Esophagus squamous epithelium (tissue), 4 donors: ENCODE measurements at regions not wholly inside any gene's neighbourhood (a gene's known extent, or its start where the extent isn't known, plus 50 kb on each side); places are given as distances from the start of the nearest gene placed in this dataset.

Experiments
- CTCF ChIP-seq, 6 experiments: fragments of 450-650 bp in 4 of 6; fragments of 200-600 bp in 2 of 6; sonication (generic) in 2 of 6; IDR thresholded peaks; one replicate each; pipeline ENCODE4 v1.5.1; 2016 to 2019; ENCODE audit warnings: antibody characterized with exemption in 6 of 6, mild to moderate bottlenecking in 4 of 6, moderate library complexity in 4 of 6
- POLR2A ChIP-seq, 4 donors: fragments of 450-650 bp; IDR thresholded peaks; one replicate each; pipeline ENCODE4 v1.6.1; 2017; ENCODE audit warnings: antibody characterized with exemption in 4 of 4, mild to moderate bottlenecking in 4 of 4, moderate library complexity in 3 of 4

GRCh38 chr15:70473581-70474370 lies 289.6 kb downstream of the UACA start:
- TF ChIP-seq CTCF (IDR thresholded peaks at IDR 0.05) (no peak), POLR2A (IDR thresholded peaks at IDR 0.05) (no peak)
